ENCODE measurements at regions not wholly inside any gene's neighbourhood (a gene's known extent, or its start where the extent isn't known, plus 50 kb on each side); places are given as distances from the start of the nearest gene placed in this dataset.

- H3K27me3 ChIP-seq (ENCODE audit: control insufficient read depth, insufficient read depth, low read length), result no peaks in the 10 kb centered on the region
- no peak for TF ChIP-seq CTCF (IDR thresholded peaks at IDR 0.05; ENCODE audit: insufficient read depth, low read length, severe bottlenecking)
- no peak for DNase-seq (ENCODE audit: low read depth)
- no peaks in the 10 kb centered on the region for H3K36me3 ChIP-seq (ENCODE audit: control insufficient read depth, insufficient read depth, low read length)
- FAIRE-seq, result no peak
- H3K4me3 ChIP-seq (ENCODE audit: low read depth, low read length), result no peak overlapping the region
Measured at GRCh38 chr17:17415006-17415405, 61.8 kb upstream of the MED9 start.

- TF ChIP-seq CTCF (IDR thresholded peaks at IDR 0.05; ENCODE audit: insufficient read depth, low read length, severe bottlenecking), result no peak
- H3K4me3 ChIP-seq (ENCODE audit: low read depth, low read length), result no peak overlapping the region
- no peaks in the 10 kb centered on the region for H3K27me3 ChIP-seq (ENCODE audit: control insufficient read depth, insufficient read depth, low read length)
- DNase-seq (ENCODE audit: low read depth), result peak; percentile 86
- H3K36me3 ChIP-seq (ENCODE audit: control insufficient read depth, insufficient read depth, low read length), result no peaks in the 10 kb centered on the region
- no peak for FAIRE-seq
Measured at GRCh38 chr17:17416007-17416399, 60.8 kb upstream of the MED9 start.

- DNase-seq (ENCODE audit: low read depth) (peak; percentile 89), FAIRE-seq (peak; percentile 43)
- no peaks in the 10 kb centered on the region for H3K36me3 ChIP-seq (ENCODE audit: control insufficient read depth, insufficient read depth, low read length)
- no peak for TF ChIP-seq CTCF (IDR thresholded peaks at IDR 0.05; ENCODE audit: insufficient read depth, low read length, severe bottlenecking)
- no peaks in the 10 kb centered on the region for H3K27me3 ChIP-seq (ENCODE audit: control insufficient read depth, insufficient read depth, low read length)
- no peak overlapping the region for H3K4me3 ChIP-seq (ENCODE audit: low read depth, low read length)
Measured at GRCh38 chr17:17416400-17417360, 60.1 kb upstream of the MED9 start.

GRCh38 chr17:17417718-17418181 lies 59.0 kb upstream of the MED9 start:
- Histone ChIP-seq H3K27me3 (ENCODE audit: control insufficient read depth, insufficient read depth, low read length) (no peaks in the 10 kb centered on the region), H3K4me3 (ENCODE audit: low read depth, low read length) (no peak overlapping the region), H3K36me3 (ENCODE audit: control insufficient read depth, insufficient read depth, low read length) (no peaks in the 10 kb centered on the region)
- no peak for FAIRE-seq
- no peak for DNase-seq (ENCODE audit: low read depth)
- TF ChIP-seq CTCF (IDR thresholded peaks at IDR 0.05; ENCODE audit: insufficient read depth, low read length, severe bottlenecking), result no peak

GRCh38 chr17:17419166-17419565 lies 57.6 kb upstream of the MED9 start:
- FAIRE-seq (no peak), DNase-seq (ENCODE audit: low read depth) (no peak)
- H3K4me3 ChIP-seq (ENCODE audit: low read depth, low read length), result no peak overlapping the region
- TF ChIP-seq CTCF (IDR thresholded peaks at IDR 0.05; ENCODE audit: insufficient read depth, low read length, severe bottlenecking), result no peak
- no peaks in the 10 kb centered on the region for H3K27me3 ChIP-seq (ENCODE audit: control insufficient read depth, insufficient read depth, low read length)
- no peaks in the 10 kb centered on the region for H3K36me3 ChIP-seq (ENCODE audit: control insufficient read depth, insufficient read depth, low read length)
